ENCODE measurements at regions not wholly inside any gene's neighbourhood (a gene's known extent, or its start where the extent isn't known, plus 50 kb on each side); places are given as distances from the start of the nearest gene placed in this dataset.

DNA sequence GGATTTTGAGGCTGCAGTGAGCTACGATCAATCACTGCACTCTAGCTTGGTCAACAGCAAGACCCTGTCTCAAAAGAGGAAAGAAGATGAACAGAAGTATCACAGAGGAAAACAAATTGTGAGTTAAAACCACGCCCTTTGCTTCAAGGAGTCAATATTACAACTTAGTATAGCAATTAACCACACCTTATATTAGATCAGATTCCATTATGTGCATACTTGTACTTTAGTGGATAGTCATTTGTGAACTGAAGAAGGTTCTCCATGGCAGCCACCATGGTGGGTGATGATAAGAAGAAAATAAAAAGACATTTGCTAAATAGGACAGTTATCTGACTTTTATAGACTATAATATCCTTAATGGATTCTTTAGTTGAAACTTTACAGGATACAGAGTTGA, 72.3 kb upstream of the EFEMP1 start:
- TF ChIP-seq POLR2AphosphoS5 (IDR thresholded peaks at IDR 0.05; ENCODE audit: borderline replicate concordance, low read depth, low read length) = no peak
- no peak for TF ChIP-seq EZH2 (IDR thresholded peaks at IDR 0.05)
- TF ChIP-seq FOXP2 (optimal IDR thresholded peaks at IDR 0.05; ENCODE audit: control extremely low read depth, extremely low read length, insufficient read depth) = no peak
